COR-L47 (cell line): ENCODE measurements at regions not wholly inside any gene's neighbourhood (a gene's known extent, or its start where the extent isn't known, plus 50 kb on each side); places are given as distances from the start of the nearest gene placed in this dataset.

Experiments
- DNase-seq: peaks from one replicate; lab custom pipeline; 2025; lab: John Stamatoyannopoulos, UW

- no peak for DNase-seq
These were observed 232.8 kb upstream of the BLID start for GRCh38 chr11:122348659-122349409.

GRCh38 chr11:122346006-122346405 lies 230.0 kb upstream of the BLID start:
- DNase-seq = no peak

- DNase-seq = no peak
These were observed 229.6 kb upstream of the BLID start for GRCh38 chr11:122345586-122345985.

GRCh38 chr11:122344215-122344614 lies 228.2 kb upstream of the BLID start:
- DNase-seq = no peak

GRCh38 chr11:122343210-122343609 lies 227.2 kb upstream of the BLID start:
- no peak for DNase-seq

- no peak for DNase-seq
These were observed 226.2 kb upstream of the BLID start for GRCh38 chr11:122342089-122342744.

- peak; percentile 10 for DNase-seq
These were observed 225.5 kb upstream of the BLID start for GRCh38 chr11:122341477-122341876.

- no peak for DNase-seq
These were observed 224.7 kb upstream of the BLID start for GRCh38 chr11:122340607-122341290.

- no peak for DNase-seq
These were observed 223.5 kb upstream of the BLID start for GRCh38 chr11:122339436-122340060.

GRCh38 chr11:122337704-122338103 lies 221.7 kb upstream of the BLID start:
- DNase-seq = no peak

GRCh38 chr11:122337241-122337640 lies 221.2 kb upstream of the BLID start:
- no peak for DNase-seq

- DNase-seq = no peak
These were observed 220.7 kb upstream of the BLID start for GRCh38 chr11:122336706-122337105.

GRCh38 chr11:122334546-122335339 lies 218.7 kb upstream of the BLID start:
- no peak for DNase-seq

- no peak for DNase-seq
These were observed 217.5 kb upstream of the BLID start for GRCh38 chr11:122333467-122333866.

GRCh38 chr11:122331079-122331478 lies 215.1 kb upstream of the BLID start:
- no peak for DNase-seq

GRCh38 chr11:122330279-122330965 lies 214.4 kb upstream of the BLID start:
- no peak for DNase-seq

- DNase-seq = no peak
These were observed 211.5 kb upstream of the BLID start for GRCh38 chr11:122327528-122327927.

- no peak for DNase-seq
These were observed 207.9 kb upstream of the BLID start for GRCh38 chr11:122323754-122324421.

- no peak for DNase-seq
These were observed 206.3 kb upstream of the BLID start for GRCh38 chr11:122322329-122322728.

- DNase-seq = no peak
These were observed 204.7 kb upstream of the BLID start for GRCh38 chr11:122320671-122321070.
